ENCODE measurements at regions not wholly inside any gene's neighbourhood (a gene's known extent, or its start where the extent isn't known, plus 50 kb on each side); places are given as distances from the start of the nearest gene placed in this dataset.

DNA sequence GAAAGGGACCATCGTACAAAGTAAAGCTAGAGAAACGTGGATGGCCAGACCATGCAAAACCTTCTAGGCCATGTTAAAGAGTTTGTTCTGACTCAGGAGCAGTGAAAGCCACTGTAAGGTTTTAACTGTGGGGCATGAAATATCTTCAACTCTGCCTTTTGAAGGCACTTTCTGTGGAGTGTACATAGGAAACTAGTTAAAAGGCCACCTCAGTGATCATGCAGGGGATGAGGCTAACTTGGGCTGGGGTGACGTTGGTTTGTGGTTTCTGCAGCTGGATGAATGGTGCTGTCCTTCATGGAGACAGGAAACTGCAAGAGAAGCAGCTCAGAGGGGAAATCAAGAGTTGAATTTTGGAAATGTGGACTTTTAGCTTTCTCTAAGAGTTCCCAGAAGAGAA lies 190.7 kb downstream of the CDCA7 start:
- no peak overlapping the region for H3K27ac ChIP-seq (replicated peaks)
- DNase-seq (ENCODE audit: low read depth in 1 of 2, low spot score in 1 of 2): peak in 1 of 2 experiments; percentile 25
- no peak overlapping the region for H3K4me3 ChIP-seq (replicated peaks; ENCODE audit: insufficient read depth, low read length)
- TF ChIP-seq GABPA (IDR thresholded peaks at IDR 0.05; ENCODE audit: low read depth) (no peak), SPI1 (IDR thresholded peaks at IDR 0.05; ENCODE audit: borderline replicate concordance, low read depth) (no peak)
- TF ChIP-seq, protein P1, sequence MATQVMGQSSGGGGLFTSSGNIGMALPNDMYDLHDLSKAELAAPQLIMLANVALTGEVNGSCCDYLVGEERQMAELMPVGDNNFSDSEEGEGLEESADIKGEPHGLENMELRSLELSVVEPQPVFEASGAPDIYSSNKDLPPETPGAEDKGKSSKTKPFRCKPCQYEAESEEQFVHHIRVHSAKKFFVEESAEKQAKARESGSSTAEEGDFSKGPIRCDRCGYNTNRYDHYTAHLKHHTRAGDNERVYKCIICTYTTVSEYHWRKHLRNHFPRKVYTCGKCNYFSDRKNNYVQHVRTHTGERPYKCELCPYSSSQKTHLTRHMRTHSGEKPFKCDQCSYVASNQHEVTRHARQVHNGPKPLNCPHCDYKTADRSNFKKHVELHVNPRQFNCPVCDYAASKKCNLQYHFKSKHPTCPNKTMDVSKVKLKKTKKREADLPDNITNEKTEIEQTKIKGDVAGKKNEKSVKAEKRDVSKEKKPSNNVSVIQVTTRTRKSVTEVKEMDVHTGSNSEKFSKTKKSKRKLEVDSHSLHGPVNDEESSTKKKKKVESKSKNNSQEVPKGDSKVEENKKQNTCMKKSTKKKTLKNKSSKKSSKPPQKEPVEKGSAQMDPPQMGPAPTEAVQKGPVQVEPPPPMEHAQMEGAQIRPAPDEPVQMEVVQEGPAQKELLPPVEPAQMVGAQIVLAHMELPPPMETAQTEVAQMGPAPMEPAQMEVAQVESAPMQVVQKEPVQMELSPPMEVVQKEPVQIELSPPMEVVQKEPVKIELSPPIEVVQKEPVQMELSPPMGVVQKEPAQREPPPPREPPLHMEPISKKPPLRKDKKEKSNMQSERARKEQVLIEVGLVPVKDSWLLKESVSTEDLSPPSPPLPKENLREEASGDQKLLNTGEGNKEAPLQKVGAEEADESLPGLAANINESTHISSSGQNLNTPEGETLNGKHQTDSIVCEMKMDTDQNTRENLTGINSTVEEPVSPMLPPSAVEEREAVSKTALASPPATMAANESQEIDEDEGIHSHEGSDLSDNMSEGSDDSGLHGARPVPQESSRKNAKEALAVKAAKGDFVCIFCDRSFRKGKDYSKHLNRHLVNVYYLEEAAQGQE (IDR thresholded peaks at IDR 0.05; ENCODE audit: insufficient replicate concordance, low read depth): peak; percentile 35
- H3K27me3 ChIP-seq (ENCODE audit: insufficient read depth, poor library complexity, severe bottlenecking): no peaks in the 10 kb centered on the region

DNA sequence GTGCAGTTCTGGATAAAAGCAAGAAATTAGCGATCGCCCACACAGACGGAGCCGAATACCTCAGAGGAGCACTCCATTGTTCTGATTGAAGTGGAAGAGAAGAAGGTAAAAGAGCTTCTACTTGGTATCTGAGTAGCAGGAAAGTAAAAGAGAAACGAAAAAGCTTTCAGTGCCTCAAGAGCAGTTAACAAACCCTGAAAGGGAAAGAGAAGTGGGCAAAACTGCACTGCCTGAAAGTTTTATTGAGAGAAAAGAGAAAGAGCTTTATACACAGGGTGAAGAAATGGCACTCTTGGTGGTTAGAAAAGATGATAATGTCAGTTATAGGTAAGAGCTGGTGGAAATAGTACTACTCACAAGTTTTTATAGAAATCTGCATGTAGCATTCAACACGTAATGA lies 192.8 kb downstream of the CDCA7 start:
- no peak overlapping the region for H3K27ac ChIP-seq (replicated peaks)
- H3K27me3 ChIP-seq (ENCODE audit: insufficient read depth, poor library complexity, severe bottlenecking): no peaks in the 10 kb centered on the region
- H3K4me3 ChIP-seq (replicated peaks; ENCODE audit: insufficient read depth, low read length): no peak overlapping the region
- TF ChIP-seq SPI1 (IDR thresholded peaks at IDR 0.05; ENCODE audit: borderline replicate concordance, low read depth): no peak
- TF ChIP-seq GABPA (IDR thresholded peaks at IDR 0.05; ENCODE audit: low read depth): no peak
- TF ChIP-seq, protein P2, sequence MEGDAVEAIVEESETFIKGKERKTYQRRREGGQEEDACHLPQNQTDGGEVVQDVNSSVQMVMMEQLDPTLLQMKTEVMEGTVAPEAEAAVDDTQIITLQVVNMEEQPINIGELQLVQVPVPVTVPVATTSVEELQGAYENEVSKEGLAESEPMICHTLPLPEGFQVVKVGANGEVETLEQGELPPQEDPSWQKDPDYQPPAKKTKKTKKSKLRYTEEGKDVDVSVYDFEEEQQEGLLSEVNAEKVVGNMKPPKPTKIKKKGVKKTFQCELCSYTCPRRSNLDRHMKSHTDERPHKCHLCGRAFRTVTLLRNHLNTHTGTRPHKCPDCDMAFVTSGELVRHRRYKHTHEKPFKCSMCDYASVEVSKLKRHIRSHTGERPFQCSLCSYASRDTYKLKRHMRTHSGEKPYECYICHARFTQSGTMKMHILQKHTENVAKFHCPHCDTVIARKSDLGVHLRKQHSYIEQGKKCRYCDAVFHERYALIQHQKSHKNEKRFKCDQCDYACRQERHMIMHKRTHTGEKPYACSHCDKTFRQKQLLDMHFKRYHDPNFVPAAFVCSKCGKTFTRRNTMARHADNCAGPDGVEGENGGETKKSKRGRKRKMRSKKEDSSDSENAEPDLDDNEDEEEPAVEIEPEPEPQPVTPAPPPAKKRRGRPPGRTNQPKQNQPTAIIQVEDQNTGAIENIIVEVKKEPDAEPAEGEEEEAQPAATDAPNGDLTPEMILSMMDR (IDR thresholded peaks at IDR 0.05; ENCODE audit: insufficient read depth, low read length): no peak
- TF ChIP-seq POLR2AphosphoS5 (IDR thresholded peaks at IDR 0.05; ENCODE audit: low read depth): no peak
- TF ChIP-seq, protein P1 (IDR thresholded peaks at IDR 0.05; ENCODE audit: insufficient replicate concordance, low read depth): no peak
- DNase-seq (ENCODE audit: low read depth in 1 of 2, low spot score in 1 of 2): no peak

DNA sequence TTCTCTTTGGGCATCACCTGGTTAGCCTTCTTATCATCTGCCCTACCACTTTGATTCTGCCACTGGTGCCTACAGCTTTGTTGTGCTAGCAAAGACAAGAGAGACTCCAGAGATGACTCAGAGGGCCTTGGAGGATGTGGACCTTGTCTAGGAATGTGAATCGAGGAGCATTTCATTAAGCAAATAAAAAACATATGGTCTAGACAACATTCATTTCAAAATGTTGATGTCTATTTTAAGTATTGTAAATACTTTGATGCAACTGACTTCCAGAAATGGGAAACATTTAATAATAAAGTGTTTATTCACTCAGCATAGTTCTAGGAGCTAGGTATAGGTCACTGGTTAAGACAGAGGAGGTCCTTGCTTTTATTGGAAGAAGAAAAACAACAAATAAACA lies 195.5 kb downstream of the CDCA7 start:
- no peak overlapping the region for H3K4me3 ChIP-seq (replicated peaks; ENCODE audit: insufficient read depth, low read length)
- TF ChIP-seq POLR2AphosphoS5 (IDR thresholded peaks at IDR 0.05; ENCODE audit: low read depth): no peak
- TF ChIP-seq GABPA (IDR thresholded peaks at IDR 0.05; ENCODE audit: low read depth): no peak
- TF ChIP-seq, protein P1 (IDR thresholded peaks at IDR 0.05; ENCODE audit: insufficient replicate concordance, low read depth): no peak
- TF ChIP-seq, protein P2 (IDR thresholded peaks at IDR 0.05; ENCODE audit: insufficient read depth, low read length): no peak
- TF ChIP-seq SPI1 (IDR thresholded peaks at IDR 0.05; ENCODE audit: borderline replicate concordance, low read depth): no peak
- DNase-seq (ENCODE audit: low read depth in 1 of 2, low spot score in 1 of 2): no peak
- no peaks in the 10 kb centered on the region for H3K27me3 ChIP-seq (ENCODE audit: insufficient read depth, poor library complexity, severe bottlenecking)
- no peak overlapping the region for H3K27ac ChIP-seq (replicated peaks)
